H1 (cell line): ENCODE measurements at regions not wholly inside any gene's neighbourhood (a gene's known extent, or its start where the extent isn't known, plus 50 kb on each side); places are given as distances from the start of the nearest gene placed in this dataset.

Source experiments
- BACH1 ChIP-seq: IDR thresholded peaks from 2 replicates; pipeline ENCODE4 v1.6.1; 2012; ENCODE audit warnings: low read length, improper control_type of control experiment
- CBX8 ChIP-seq: fragments of 300-800, 300-1000 bp; sonication (generic); IDR thresholded peaks from 2 replicates; pipeline ENCODE4 v1.7.1; 2016; ENCODE audit warnings: low read depth, low read length, borderline replicate concordance
- CEBPB ChIP-seq: IDR thresholded peaks from 2 replicates; pipeline ENCODE4 v1.6.1; 2012; ENCODE audit warnings: low read depth, low read length
- CHD1 ChIP-seq: IDR thresholded peaks from 2 replicates; pipeline ENCODE4 v1.6.1; 2012; ENCODE audit warnings: low read depth, low read length, improper control_type of control experiment
- EZH2 ChIP-seq: fragments of 200-600 bp; sonication (generic); IDR thresholded peaks from 2 replicates; pipeline ENCODE4 v1.7.1; 2012; ENCODE audit warnings: low read depth, mild to moderate bottlenecking, moderate library complexity, low read length, inconsistent platforms; ENCODE audit not compliant: severe bottlenecking
- HDAC2 ChIP-seq, 2 experiments: fragments of 300-600 bp in 1 of 2; sonication (generic) in 1 of 2; IDR thresholded peaks; 2 replicates each; pipeline ENCODE4 v1.6.1; 2011 to 2012; ENCODE audit warnings: low read depth in 2 of 2, low read length in 2 of 2, mild to moderate bottlenecking in 2 of 2, moderate library complexity in 2 of 2, borderline replicate concordance in 1 of 2, inconsistent platforms in 1 of 2
- RXRA ChIP-seq: IDR thresholded peaks from 2 replicates; pipeline ENCODE4 v1.6.1; 2011; ENCODE audit warnings: low read depth, mild to moderate bottlenecking, low read length, moderate library complexity; ENCODE audit not compliant: insufficient read depth
- SIRT6 ChIP-seq: IDR thresholded peaks from one replicate; pipeline ENCODE4 v1.7.1; 2012; ENCODE audit warnings: low read length, inconsistent platforms
- SUZ12 ChIP-seq: fragments of 200-600 bp; sonication (generic); IDR thresholded peaks from 2 replicates; pipeline ENCODE4 v1.6.1; 2012; ENCODE audit warnings: mild to moderate bottlenecking, inconsistent platforms, low read length, moderate library complexity, mixed read lengths
- ZNF274 ChIP-seq: IDR thresholded peaks from 2 replicates; pipeline ENCODE4 v1.7.0; 2012; ENCODE audit warnings: low read length, borderline replicate concordance; ENCODE audit errors: extremely low read depth

GRCh38 chr11:16512899-16513241 lies 156.5 kb upstream of the SOX6 start (continued):
- TF ChIP-seq HDAC2 (IDR thresholded peaks at IDR 0.05; ENCODE audit: borderline replicate concordance in 1 of 2, low read depth in 2 of 2, low read length in 2 of 2): no peak
- TF ChIP-seq CHD1: no peak
- no peak for TF ChIP-seq CBX8
- no peak for TF ChIP-seq RXRA
- no peak for TF ChIP-seq EZH2
- TF ChIP-seq ZNF274: no peak
- TF ChIP-seq CEBPB: no peak
- no peak for TF ChIP-seq SIRT6
- no peak for TF ChIP-seq SUZ12
- no peak for TF ChIP-seq BACH1
